ENCODE measurements at regions not wholly inside any gene's neighbourhood (a gene's known extent, or its start where the extent isn't known, plus 50 kb on each side); places are given as distances from the start of the nearest gene placed in this dataset.

DNA sequence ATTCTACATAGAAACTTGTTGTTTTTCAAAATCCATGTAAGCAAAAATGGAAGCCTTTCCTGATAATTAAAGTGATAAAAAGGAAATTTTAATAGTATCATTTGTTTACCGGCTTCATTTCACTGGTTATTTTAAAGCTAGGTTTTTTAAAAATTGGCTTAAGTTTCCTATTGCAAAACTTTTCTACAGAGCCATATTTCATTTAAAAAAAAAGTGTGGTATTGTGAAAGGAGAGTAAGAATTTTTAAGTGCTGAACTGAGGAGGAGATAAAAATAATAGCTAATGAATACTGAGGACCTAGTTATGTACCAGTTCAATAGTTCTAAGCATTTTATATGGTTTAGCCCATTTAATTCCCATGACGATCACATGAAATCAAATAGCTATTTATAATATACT is 172.2 kb upstream of the COL1A2 start:
- TF ChIP-seq POLR2AphosphoS5 (IDR thresholded peaks at IDR 0.05; ENCODE audit: low read depth, low read length): no peak
- TF ChIP-seq, protein P1, sequence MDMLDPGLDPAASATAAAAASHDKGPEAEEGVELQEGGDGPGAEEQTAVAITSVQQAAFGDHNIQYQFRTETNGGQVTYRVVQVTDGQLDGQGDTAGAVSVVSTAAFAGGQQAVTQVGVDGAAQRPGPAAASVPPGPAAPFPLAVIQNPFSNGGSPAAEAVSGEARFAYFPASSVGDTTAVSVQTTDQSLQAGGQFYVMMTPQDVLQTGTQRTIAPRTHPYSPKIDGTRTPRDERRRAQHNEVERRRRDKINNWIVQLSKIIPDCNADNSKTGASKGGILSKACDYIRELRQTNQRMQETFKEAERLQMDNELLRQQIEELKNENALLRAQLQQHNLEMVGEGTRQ (IDR thresholded peaks at IDR 0.05; ENCODE audit: borderline replicate concordance, low read depth, low read length): no peak
- TF ChIP-seq MXI1 (IDR thresholded peaks at IDR 0.05; ENCODE audit: low read depth, low read length): no peak
- TF ChIP-seq FOSL2 (IDR thresholded peaks at IDR 0.05; ENCODE audit: borderline replicate concordance, low read depth): no peak
- no peak for TF ChIP-seq SMC3 (IDR thresholded peaks at IDR 0.05; ENCODE audit: low read depth, low read length)
- TF ChIP-seq CHD2 (IDR thresholded peaks at IDR 0.05; ENCODE audit: low read length, partially characterized antibody): no peak
- TF ChIP-seq YY1 (IDR thresholded peaks at IDR 0.05; ENCODE audit: low read depth): no peak
- TF ChIP-seq, protein P2, sequence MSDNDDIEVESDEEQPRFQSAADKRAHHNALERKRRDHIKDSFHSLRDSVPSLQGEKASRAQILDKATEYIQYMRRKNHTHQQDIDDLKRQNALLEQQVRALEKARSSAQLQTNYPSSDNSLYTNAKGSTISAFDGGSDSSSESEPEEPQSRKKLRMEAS (IDR thresholded peaks at IDR 0.05; ENCODE audit: low read depth): no peak
- TF ChIP-seq, protein P3, sequence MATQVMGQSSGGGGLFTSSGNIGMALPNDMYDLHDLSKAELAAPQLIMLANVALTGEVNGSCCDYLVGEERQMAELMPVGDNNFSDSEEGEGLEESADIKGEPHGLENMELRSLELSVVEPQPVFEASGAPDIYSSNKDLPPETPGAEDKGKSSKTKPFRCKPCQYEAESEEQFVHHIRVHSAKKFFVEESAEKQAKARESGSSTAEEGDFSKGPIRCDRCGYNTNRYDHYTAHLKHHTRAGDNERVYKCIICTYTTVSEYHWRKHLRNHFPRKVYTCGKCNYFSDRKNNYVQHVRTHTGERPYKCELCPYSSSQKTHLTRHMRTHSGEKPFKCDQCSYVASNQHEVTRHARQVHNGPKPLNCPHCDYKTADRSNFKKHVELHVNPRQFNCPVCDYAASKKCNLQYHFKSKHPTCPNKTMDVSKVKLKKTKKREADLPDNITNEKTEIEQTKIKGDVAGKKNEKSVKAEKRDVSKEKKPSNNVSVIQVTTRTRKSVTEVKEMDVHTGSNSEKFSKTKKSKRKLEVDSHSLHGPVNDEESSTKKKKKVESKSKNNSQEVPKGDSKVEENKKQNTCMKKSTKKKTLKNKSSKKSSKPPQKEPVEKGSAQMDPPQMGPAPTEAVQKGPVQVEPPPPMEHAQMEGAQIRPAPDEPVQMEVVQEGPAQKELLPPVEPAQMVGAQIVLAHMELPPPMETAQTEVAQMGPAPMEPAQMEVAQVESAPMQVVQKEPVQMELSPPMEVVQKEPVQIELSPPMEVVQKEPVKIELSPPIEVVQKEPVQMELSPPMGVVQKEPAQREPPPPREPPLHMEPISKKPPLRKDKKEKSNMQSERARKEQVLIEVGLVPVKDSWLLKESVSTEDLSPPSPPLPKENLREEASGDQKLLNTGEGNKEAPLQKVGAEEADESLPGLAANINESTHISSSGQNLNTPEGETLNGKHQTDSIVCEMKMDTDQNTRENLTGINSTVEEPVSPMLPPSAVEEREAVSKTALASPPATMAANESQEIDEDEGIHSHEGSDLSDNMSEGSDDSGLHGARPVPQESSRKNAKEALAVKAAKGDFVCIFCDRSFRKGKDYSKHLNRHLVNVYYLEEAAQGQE (IDR thresholded peaks at IDR 0.05; ENCODE audit: low read depth, low read length): no peak
- TF ChIP-seq TCF12 (IDR thresholded peaks at IDR 0.05): no peak
- no peak for TF ChIP-seq ELF1 (IDR thresholded peaks at IDR 0.05)
- no peak for TF ChIP-seq MEF2A (IDR thresholded peaks at IDR 0.05; ENCODE audit: borderline replicate concordance, low read depth)
- Histone ChIP-seq H4K20me1 (ENCODE audit: insufficient read depth) (no peaks in the 10 kb centered on the region), H3K79me2 (ENCODE audit: insufficient read depth) (no peaks in the 10 kb centered on the region)

More for the DNA sequence above, 172.2 kb upstream of the COL1A2 start:
- over 99% methylated on average over 2 of the region's 2 CpGs for whole genome bisulfite sequencing (ENCODE audit: low lambda C conversion rate)
- ChIA-PET POLR2A (no interaction called here), CTCF (interaction anchor here (0.6 to 1.7 kb wide), 7 partner anchors 8 to 1407 kb away, joined by 3 to 6 read pairs (median 3); no protein-coding TSS in a partner anchor)
- H3K4me3 ChIP-seq (ENCODE audit: low read depth in 2 of 2, low read length in 1 of 2): no peak overlapping the region
- H3K9ac ChIP-seq: no peak overlapping the region
- H3K27me3 ChIP-seq (ENCODE audit: insufficient read depth): no peaks in the 10 kb centered on the region
- H2AFZ ChIP-seq (ENCODE audit: low read depth): no peak overlapping the region
- DNase-seq: no peak
- H3K36me3 ChIP-seq (replicated peaks in 1 of 2; ENCODE audit: control insufficient read depth in 1 of 2, insufficient read depth in 2 of 2, low read length in 1 of 2): no peaks in the 10 kb centered on the region
- H3K4me1 ChIP-seq (ENCODE audit: control insufficient read depth in 1 of 2, insufficient read depth in 2 of 2, low read depth in 1 of 2, low read length in 1 of 2): peaks cover 0 to 6% of the 10 kb centered on the region in 2 experiments; a peak in 2 of 4 replicates
- peaks cover 12% of the 10 kb centered on the region for H3F3A ChIP-seq (replicated peaks; ENCODE audit: insufficient read depth)
- H3K9me2 ChIP-seq: no peaks in the 10 kb centered on the region
- H3K27ac ChIP-seq (ENCODE audit: low read depth in 2 of 2, low read length in 1 of 2): no peak overlapping the region
- H3K9me3 ChIP-seq: no peaks in the 10 kb centered on the region; the same call in 1 of the 2 replicates
- H3K4me2 ChIP-seq: no peak overlapping the region

All from SK-N-SH (cell line).